ENCODE measurements at regions not wholly inside any gene's neighbourhood (a gene's known extent, or its start where the extent isn't known, plus 50 kb on each side); places are given as distances from the start of the nearest gene placed in this dataset.
"Not testable (repeated sequence)": the region's sequence is repeated elsewhere in the genome, so short reads cannot be mapped to it uniquely, and the experiment has no call there.

DNA sequence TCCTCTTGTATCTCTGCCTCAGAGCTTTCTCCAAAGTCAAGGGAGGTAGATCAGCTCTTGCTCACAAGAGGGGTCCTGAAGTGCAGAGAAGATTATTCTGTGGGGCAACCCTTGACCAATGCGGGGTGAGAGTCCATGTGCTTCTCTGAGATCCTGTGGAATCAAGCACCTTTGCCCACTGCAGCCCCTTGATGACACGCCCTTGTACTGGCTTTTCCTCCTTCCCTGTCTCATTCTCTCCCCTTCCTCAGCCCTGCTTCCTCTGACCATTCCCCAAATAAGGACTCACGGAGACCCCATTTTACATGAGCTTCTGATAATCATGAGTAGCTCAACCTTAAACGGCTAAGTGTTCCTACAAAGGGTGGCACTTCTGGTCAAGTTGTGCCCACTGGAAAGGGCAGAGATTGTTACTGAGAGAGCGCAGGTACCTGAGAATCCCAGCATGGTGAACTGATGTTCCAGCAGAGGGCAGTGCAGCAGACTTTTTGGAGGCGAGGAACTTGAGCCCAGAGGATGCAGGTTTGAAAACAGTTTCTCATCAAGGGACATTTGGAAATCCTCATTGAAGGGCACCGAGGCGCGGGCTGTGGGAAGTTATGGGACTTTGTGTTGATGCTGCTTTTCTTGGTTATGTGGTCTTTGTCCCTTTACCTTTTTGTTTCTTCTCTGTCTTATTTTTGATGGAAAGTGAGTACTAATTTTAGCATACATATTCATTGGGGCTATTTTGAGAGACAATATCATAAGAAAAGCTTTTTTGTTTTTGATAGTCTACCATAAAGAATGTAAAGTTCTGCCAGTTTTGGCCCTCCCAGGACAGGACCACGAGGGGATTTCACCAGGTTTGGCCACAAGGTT, 201.3 kb downstream of the RBM46 start:
- no peak for DNase-seq (ENCODE audit: low spot score)
- FAIRE-seq: no peak

- FAIRE-seq (no peak), DNase-seq (ENCODE audit: low spot score) (no peak)
These were observed 202.6 kb downstream of the RBM46 start for GRCh38 chr4:154983714-154984113.

- FAIRE-seq: no peak
- no peak for DNase-seq (ENCODE audit: low spot score)
These were observed 203.1 kb downstream of the RBM46 start for GRCh38 chr4:154984148-154984547.

GRCh38 chr4:154984616-154985015, 203.5 kb downstream of the RBM46 start:
- DNase-seq (ENCODE audit: low spot score): no peak
- no peak for FAIRE-seq

DNA sequence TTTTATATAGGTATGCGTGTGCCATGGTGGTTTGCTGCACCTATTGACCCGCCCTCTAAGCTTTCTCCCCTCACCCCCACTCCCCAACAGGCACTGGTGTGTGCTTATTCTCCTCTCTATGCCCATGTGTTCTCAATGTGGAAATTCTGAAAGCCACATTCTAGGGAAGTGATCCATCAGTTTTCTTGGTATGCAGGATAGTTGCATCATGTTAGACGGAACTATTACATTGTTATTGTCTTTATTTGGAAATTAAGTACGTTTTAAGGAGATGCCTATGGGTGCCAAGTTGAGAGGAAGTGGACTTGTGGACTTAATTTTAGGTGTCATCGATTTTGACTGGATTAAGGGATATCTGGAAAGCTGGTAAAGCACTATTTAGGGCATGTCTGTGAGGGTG, 204.6 kb downstream of the RBM46 start:
- FAIRE-seq (no peak), DNase-seq (ENCODE audit: low spot score) (no peak)

DNA sequence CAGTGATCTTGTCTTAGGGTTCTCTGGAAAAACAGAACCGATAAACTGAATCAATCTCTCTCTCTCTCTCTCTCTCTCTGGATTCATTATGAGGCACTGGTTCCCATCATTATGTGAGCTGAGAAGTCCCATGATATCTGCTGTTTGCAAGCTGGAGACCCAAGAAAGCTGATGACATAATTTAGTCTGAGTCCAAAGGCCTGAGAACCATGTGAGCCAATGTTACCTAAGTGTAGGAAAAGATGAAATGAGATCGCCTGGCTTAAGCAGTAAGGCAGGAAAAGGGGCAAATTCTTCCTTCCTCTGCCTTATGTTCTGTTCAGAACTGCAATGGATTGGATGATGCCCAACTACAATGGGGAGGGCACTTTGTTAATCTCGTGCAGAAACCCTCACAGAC, 207.4 kb downstream of the RBM46 start:
- DNase-seq (ENCODE audit: low spot score) (no peak), FAIRE-seq (no peak)

DNA sequence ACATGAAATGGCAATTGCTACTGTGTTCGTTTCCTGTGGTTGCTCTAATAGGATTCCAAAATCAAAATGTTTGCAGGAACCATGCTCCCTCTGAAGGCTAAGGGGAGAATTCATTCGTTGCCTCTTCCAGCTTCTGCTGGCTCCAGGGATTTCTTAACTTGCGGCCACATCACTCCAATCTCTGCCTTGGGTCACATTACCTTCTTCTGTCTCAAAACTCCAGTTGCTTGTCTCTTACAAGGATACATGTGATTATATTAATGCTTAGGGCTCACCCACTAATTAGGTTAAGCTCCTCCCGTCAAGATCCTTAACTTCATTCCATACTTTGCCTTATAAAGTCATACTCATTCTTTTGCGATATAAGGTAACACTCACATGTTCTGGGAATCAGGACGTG, 208.4 kb downstream of the RBM46 start:
- FAIRE-seq (no peak), DNase-seq (ENCODE audit: low spot score) (no peak)

- FAIRE-seq; DNase-seq (ENCODE audit: low spot score): not testable (repeated sequence)
These were observed 210.6 kb upstream of the NPY2R start for GRCh38 chr4:154997866-154998265.

DNA sequence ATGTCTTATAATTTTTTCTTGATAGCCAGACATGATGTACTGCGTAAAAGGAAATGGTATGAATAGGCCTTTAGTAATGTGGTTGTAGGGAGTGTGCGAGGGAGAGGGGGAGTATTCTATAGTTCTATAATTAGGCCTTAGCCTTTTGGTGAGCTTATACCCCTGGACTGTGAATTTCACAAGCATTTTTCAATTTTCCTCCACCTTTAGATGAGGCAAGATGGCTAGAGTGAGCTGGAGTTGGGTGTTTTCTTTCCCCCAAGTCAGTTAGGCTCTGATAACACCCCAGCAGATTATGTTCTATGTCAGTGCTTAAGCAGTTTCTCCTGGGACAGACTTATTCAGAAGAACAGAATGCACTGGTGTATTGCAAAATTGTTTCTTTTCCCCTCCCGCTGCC, 210.2 kb upstream of the NPY2R start:
- FAIRE-seq (no peak), DNase-seq (ENCODE audit: low spot score) (no peak)

DNA sequence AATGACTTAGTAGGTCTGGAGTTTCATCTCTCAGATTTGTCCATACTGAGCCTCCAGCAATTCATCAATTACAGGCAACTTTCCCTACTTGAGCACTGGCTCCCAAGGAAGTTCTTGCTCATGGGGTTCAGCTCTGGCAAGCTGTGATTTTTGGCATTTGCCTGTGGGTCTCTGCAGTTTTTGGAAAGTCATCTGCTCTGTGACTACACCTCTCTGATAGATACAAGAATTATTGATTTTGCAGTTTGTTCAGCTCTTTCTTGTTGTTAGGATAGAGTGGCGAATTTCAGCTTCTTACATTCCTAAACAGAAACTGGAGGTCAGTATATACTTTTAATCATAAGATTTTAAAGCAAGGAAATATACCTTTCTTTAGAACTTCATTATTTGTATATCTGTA, 209.7 kb upstream of the NPY2R start:
- no peak for FAIRE-seq
- no peak for DNase-seq (ENCODE audit: low spot score)

- no peak for DNase-seq (ENCODE audit: low spot score)
- FAIRE-seq: no peak
These were observed 208.4 kb upstream of the NPY2R start for GRCh38 chr4:154999950-155000578.

DNA sequence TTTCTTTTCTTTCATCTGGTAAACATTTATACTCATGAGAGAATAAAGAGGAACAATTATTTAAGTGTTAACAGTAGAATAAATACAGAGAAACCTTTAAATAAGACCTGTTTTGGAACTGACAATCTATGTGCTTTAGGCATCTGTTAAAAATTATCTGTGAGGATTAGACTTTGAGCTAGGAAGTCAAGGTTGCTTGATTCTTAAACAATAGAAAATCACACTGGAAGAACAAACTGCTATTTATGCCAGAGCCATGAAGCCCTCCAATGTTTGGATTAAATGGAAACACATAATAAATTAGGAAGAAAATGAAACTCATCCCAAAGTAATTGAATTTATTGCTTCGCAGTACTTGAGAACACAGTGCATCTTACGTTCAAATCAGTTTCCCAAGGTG, 207.2 kb upstream of the NPY2R start:
- FAIRE-seq (no peak), DNase-seq (ENCODE audit: low spot score) (no peak)

GRCh38 chr4:155005395-155006090, 202.9 kb upstream of the NPY2R start:
- no peak for DNase-seq (ENCODE audit: low spot score)
- FAIRE-seq: no peak

DNA sequence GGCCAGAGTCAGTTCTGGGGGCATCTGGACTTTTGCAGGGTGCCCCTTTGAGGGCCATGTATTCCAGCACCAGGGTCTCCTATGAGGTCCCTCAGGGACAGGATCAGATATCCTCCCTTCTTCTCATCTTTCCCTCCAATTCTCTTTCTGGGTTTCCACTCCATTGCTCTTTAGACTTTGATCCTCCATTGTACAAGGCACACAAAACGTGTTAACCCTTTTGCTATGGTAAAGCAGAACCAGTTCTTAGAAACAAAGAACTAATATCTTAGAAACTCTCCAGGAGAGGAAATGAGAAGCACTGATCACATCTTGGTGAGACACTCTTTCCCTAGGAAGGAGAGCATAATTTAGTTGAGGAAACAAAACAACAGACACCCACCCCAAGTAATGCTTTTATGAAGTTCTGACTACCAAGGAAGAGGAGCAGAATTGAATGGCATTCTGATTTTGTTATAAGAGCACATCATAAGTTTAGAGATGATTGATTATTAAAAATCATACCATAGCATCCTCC, 200.7 kb upstream of the NPY2R start:
- FAIRE-seq: no peak
- no peak for DNase-seq (ENCODE audit: low spot score)

GRCh38 chr4:155008389-155008788, 200.0 kb upstream of the NPY2R start:
- DNase-seq (ENCODE audit: low spot score): no peak
- no peak for FAIRE-seq

GRCh38 chr4:155009288-155009687, 199.1 kb upstream of the NPY2R start:
- DNase-seq (ENCODE audit: low spot score) (no peak), FAIRE-seq (no peak)

DNA sequence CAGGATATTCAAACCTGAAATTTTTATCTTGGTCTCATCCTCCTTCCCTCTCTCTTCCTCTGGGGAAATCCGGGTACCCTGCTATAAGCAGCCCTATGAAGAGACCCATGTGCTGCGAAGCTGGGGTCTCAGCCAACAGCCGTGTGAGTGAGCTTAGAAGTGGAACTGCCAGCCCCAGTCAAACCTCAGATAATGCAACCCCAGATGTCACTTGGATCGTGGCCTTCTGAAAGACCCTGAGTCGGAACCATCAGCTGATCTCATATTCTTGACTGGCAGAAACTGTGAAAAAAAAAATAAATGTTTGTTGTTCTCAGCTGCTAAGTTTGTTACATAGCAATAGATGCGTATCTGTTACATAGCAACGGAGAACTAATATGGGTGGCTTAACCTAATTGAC, 198.1 kb upstream of the NPY2R start:
- FAIRE-seq: no peak

DNA sequence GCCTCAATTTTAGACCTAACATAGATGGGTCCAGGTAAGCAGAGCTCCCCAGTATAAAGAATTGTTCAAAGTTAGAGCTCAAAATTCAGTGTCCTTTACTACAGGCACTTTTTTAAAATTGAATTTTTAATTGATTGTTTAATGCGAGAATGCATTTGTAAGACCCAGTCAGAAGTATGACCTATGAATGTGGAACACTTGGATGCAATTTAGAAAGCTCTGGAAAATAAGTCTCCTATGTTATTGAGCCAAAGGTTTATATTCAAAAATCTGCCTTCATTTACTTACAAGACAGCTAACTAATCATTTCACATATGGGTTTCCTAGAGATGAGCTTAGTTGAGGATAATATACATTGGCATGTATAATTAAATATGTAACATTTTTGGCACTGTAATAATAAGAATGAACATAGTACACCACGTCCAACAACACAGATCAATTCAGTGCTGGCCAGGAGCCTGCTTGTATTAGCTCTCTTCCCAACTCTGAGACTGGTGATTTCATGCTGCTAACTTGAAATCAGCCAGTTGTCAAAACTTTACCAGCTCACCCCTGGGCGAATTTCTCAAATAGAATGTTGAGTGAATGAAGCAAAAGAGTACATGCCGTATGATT, 197.2 kb upstream of the NPY2R start:
- DNase-seq (ENCODE audit: low spot score): no peak
- no peak for FAIRE-seq

More for the DNA sequence above, 198.1 kb upstream of the NPY2R start:
- DNase-seq (ENCODE audit: low spot score): no peak

- no peak for FAIRE-seq
- DNase-seq (ENCODE audit: low spot score): no peak
These were observed 196.0 kb upstream of the NPY2R start for GRCh38 chr4:155012469-155012868.

DNA sequence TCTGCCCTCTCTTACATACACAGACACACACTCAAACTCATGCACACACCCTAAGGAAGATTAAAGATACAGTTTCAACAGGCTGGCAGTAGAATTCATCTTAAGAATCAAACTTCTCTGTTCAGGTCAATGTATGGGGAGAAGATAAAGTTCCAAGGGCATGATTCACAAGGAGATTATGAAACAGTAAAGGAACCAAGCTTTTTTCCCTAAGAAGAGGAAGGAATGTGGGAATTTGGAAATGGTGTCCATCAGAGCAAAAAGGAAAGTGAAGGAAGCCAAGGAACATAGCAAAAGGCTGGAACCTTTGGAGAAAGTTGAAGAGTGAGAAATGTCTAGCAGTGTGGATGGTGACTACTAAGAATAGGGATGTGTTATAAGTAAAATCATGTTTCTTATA, 191.0 kb upstream of the NPY2R start:
- DNase-seq (ENCODE audit: low spot score) (no peak), FAIRE-seq (no peak)

DNA sequence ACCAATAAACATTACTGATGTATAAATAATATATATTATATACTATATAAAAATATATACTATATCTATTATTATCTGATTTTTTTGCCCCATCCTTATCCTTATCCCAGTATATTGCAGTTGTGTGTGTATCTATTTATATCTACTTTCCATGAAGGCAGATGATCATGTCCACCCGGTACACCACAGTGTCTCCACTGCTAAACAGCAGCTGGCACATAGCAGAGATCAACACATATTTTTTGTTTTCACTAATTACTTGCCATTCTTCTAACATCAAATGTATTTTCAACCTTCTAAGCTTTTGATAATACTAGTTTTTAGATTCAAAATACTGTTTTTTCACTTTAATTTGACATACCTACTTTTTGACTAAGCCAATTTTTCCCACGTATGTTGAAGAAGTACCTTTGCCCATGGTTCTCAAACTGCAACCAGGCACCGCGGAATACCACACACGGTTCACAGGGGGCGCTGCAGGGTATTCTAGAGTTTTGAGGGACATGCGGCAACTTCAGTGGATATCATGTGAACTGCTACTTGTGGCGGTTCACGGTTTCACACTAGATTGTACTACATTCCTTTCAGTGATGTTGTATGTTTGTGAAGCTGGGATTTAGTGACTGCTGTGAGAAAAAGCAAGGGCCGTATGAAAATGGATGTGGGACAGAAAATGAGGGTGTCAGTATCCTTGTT, 182.5 kb upstream of the NPY2R start:
- DNase-seq (ENCODE audit: low spot score) (no peak), FAIRE-seq (no peak)

Measured in RCC 7860 (cell line).